GM21360 (cell line): ENCODE measurements at regions not wholly inside any gene's neighbourhood (a gene's known extent, or its start where the extent isn't known, plus 50 kb on each side); places are given as distances from the start of the nearest gene placed in this dataset.
A peak's percentile ranks its signal among the peaks of the same experiment; 100 is the strongest.
"Not testable (repeated sequence)": the region's sequence is repeated elsewhere in the genome, so short reads cannot be mapped to it uniquely, and the experiment has no call there.

Experiments used
- ATAC-seq: cut with Tn5 transposase; IDR thresholded peaks from one replicate; pipeline ENCODE4 v1.9.1; 2021; ENCODE audit warnings: mild to moderate bottlenecking, moderate library complexity; ENCODE audit not compliant: unreplicated experiment

DNA sequence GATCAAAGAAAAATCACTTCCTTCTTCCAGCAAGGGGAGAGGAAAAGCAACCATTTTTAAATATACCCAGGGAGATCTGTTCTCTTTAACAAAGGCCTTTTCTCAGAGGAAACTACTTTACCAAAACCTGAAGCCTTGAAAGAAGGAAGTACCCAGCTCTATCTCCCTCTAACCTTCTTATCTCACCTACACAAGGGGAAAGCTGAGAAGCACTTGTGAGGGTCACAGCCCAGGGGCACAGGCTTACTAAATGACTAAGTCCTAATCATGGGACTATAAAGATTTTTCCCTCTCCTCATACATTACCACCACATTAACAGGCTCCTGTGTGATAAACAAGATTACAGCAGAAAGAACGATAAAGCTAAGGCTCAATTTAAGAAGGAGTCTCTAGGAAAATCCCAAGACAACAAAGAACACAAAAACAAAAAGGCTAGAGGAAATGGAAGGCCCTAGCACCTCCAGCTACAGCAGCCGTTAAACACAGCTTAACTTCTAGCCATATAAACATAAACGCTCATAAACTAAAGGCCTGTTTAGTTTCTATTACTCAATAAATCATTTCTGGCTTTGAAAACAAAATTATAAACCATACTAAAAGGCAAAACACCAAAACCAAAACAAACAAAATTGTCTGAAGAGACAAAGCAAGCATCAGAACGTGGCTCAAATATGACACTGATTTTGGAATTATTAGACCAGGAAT is 284.9 kb upstream of the ECI2 start:
- ATAC-seq, result no peak

- ATAC-seq, result no peak
These were observed 280.2 kb upstream of the ECI2 start for GRCh38 chr6:4415549-4415948.

GRCh38 chr6:4414078-4414477 is 278.7 kb upstream of the ECI2 start:
- ATAC-seq, result not testable (repeated sequence)

- ATAC-seq, result no peak
These were observed 277.7 kb upstream of the ECI2 start for GRCh38 chr6:4413073-4413472.

DNA sequence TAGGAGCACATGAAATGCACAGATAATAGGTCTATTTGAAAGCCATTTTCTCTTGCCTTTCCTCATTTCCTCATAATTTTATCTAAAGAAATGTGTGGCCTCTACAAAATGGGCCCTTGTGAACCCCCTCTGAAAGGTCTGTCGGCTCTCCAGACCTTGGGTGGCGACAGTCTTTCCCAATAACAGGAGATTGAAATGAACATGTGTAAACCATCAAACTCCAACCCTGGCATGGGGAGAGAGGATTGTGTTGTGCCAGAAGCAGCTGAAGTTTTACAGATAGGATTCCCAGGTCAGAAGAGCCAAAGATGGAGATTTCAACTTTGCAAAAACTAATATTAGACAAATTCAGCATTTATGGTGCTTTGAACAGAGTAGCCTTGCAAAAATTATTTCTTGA is 277.1 kb upstream of the ECI2 start:
- no peak for ATAC-seq

- no peak for ATAC-seq
These were observed 276.7 kb upstream of the ECI2 start for GRCh38 chr6:4412077-4412476.

- peak; percentile 98 for ATAC-seq
These were observed 272.3 kb upstream of the ECI2 start for GRCh38 chr6:4407710-4408109.

DNA sequence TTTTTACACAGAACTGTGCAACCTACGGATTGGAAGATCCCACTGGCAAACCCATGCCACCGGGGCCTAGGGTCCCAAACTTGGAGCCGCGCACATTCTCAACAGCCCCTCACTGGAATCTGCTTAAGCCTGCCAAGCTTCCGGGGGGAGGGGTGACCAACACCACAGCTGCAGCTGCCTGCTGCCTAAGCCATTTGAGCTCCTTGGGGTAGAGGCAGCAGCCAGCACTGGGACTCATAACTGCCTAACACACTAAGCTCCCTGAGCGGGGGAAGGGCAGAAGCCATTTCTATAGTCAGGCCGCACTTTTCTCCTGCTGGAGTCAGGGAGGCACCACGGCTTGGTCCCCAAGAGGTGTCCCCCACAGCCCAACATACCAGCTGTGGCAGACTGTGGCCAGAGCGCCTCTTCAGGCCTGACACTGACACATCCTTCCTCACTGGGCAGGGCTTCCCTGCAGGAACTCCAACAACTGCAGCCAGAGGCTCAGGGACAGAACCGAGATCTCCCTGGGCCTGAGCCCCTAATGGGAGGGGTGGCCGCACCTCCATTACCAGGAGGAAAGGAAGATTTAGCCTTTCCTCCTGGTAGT is 270.3 kb upstream of the ECI2 start:
- ATAC-seq, result no peak

DNA sequence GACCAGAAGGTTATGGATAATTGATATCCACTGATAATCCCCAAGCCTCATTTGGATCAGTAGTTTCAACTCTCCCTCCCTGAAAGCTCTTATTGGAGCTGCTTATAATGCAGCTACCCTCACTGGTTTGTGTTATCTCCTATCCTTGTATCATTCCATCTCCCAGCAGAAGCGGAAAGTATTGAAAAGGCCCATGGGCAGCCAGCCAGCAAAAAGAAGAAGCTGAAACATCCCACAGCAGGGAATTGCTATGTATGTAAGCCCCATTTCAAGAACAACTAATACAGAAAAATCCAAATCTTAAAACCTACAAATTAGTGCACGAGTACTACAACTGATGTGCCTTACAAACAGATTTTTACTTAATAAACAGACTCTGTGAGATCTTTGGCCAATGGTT is 269.0 kb upstream of the ECI2 start:
- ATAC-seq, result no peak

DNA sequence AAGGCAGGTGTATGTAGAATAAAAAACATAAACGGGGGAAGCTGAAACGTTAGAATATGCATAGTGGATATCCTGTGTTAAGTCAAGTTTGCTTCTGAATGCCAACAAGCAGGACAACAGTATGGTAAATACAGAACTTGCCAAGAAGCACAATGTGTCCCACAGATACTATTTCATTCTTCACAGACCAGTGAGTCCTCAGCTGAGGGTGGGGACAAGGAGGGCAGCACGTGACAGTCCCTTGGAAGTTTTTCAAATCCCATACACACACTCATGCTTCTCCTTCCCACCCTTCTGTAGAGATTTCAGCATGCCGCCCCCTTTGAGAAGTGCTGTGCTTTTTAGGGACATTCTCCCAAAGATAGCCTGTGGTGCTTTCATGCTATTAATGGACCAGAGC is 268.5 kb upstream of the ECI2 start:
- no peak for ATAC-seq

DNA sequence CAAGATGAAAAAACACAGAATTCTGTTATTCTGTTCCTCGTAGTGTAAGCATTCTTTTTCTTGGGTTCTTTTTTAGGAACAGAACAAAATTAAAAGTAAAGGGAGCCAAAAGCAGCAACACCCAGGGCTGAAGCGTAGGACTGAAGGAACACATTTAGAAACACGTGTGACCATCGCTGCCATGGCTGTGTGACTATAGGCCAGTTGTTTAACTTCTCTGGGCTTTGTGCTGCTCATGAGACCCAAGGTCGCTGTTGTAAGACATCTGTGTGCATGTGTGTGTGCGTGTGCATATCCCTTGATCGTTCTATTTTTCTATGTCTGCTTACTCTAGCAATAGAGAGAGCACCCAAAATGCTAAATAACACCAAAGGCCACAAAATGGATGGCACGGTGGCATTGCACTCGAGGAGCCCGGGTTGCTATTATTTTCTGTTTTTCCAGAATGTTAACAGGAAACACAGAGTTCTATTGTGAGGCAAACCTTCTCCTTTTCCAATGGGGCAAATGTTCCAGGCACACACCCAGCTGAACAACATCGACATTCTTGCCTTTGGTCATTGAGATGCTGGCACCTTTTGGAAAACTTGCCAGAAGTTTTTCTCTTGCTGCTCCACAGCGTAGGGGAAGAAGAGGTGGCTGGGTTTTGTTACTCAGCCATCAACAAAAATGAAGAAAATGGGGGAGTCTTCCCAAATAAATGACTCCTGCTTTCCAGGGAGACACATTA is 267.8 kb upstream of the ECI2 start:
- ATAC-seq, result no peak

DNA sequence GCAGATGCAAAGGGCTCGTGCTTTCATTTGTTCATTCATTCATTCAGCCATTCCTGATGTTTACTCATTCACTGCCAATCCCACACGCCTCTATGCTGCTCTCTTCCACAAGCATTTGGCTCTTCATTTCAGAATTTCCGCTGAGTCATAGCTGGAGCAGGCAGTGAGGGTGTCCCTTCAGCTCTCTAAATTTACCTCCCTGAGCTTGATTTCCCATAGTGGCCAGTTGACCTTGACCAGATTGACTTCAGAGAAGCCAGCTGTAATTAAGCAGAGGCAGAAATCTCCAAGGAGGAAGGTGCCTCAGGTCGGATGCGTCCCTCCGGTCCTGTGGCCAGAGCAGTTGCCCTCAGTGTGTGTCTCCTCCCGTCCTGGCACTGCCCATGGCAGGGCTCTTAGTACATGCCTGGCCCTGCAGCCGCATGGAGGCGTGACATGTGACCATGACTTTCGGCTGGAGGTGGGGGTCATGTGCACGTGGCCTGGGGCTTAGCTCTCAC is 267.2 kb upstream of the ECI2 start:
- no peak for ATAC-seq

DNA sequence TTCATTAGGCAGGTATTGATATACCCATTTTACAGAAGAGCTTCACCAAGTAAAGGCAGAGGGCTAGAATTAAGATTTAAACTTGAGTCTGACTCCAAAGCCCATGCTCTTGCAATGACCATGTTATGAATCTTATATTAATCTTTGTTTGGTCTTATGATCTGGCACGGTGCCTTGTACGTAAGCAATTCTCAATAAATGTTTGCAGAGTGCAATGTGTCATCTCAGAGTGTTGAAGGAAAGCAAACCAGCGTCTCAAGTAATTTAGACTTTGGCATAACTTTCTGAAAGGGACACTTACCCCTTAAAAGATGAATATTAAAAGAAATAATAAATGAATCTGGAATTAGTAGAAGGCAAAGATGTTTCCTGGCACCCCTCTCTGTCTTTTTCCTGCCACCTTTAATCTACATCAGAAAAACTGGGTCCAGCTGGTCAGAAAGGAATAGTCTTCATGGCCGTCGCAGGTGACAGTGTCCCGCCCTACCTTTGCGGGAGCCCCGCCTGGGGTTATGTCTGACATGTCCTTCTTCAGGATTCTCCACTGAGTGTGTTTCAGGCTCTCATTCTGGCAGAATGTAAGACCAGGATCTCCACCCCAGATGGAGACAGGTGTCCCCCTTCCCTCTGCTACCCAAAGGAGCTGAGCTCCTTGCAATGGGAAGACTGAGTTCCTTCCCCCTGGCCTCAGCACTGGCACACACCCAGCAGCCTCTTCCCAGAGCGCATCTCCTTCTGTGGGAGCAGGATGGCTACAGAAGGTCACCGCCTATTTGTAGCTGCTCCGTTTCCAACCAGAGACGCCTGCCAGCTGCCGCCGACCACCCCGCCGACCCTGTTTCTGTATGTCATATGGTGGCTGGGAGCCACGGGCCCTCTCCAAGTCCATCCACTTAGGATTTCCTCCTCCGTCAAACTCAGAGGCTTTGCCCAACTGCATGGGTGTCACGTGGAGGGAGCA is 266.3 kb upstream of the ECI2 start:
- no peak for ATAC-seq

DNA sequence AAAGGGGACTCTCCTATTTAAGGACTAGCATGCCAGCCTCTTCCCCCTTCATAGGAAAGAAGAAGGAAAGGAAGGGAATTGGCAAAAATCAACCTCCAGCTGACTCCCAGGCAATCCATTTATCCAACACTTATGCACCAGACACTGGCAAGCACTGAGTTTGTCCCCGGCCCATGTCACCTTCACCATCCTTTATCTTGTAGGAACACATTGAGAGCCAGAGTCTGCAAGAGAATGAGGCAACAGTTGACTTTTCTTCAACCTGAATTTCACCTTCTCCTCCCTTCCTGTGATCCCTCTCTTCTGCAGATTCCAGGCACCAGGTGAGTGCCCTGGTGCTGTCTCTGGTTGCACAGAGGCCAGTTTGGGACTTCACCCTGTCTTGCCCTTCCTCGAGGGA is 264.3 kb upstream of the ECI2 start:
- no peak for ATAC-seq

- ATAC-seq, result no peak
These were observed 263.4 kb upstream of the ECI2 start for GRCh38 chr6:4398791-4399190.

DNA sequence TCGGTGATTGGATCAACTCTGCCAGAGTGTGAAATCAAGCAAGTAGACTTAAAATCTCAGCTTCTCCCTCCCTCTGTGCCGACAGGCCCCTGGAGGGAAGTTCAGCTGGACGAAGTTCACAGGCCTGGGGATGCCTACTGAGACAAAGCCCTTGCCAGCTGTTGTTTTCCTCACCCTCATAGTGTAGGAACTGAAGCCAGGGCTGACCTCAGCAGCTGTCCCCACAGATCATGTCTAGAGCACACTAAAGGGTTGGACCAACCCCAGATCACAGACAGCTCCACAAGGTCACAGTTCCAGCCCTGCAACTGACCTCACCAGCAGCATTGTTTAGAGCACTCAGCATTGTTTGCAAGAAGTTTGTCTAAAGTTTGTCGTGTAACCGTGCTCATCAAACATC is 261.9 kb upstream of the ECI2 start:
- no peak for ATAC-seq

GRCh38 chr6:4396044-4396443 is 260.7 kb upstream of the ECI2 start:
- ATAC-seq, result no peak

- ATAC-seq, result no peak
These were observed 260.0 kb upstream of the ECI2 start for GRCh38 chr6:4395386-4395785.

DNA sequence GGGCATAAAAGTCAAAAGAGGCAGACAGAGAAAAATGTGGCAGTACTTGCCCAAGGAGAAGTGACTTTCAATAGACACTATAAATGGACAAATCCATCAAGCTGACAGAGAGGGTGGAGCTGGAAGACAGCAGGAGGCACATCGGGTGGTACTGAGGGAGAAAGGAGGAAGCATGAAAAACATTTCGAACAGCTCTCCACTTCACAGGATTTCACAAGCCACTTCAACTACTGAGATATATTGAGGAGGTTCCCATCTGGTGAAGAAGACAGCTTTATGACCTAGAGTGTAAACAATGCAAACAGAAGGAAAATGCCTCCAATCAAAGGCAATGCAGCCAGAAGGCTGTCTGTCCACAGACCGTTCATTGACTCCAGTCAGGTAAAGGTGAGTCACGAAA is 259.4 kb upstream of the ECI2 start:
- ATAC-seq, result no peak

GRCh38 chr6:4388675-4389074 is 253.3 kb upstream of the ECI2 start:
- no peak for ATAC-seq

GRCh38 chr6:4384656-4385055 is 249.3 kb upstream of the ECI2 start:
- no peak for ATAC-seq
